Activated B cell treated with CpG ODN at 0.5 μM for 24 hours (primary cell): ENCODE measurements at regions not wholly inside any gene's neighbourhood (a gene's known extent, or its start where the extent isn't known, plus 50 kb on each side); places are given as distances from the start of the nearest gene placed in this dataset.
"Not testable (repeated sequence)": the region's sequence is repeated elsewhere in the genome, so short reads cannot be mapped to it uniquely, and the experiment has no call there.

Experiments used
- ATAC-seq: fragments of 200-7000 bp; cut with Tn5 transposase; one replicate; pipeline ENCODE4 v1.10.0; 2021; ENCODE audit warnings: low read depth, mild to moderate bottlenecking, moderate library complexity
- CTCF ChIA-PET: fragments of 350-600 bp; sonication (Branson Sonifier 250); formaldehyde crosslinking; loops from one replicate; lab custom pipeline; 2021; ENCODE audit warnings: antibody characterized with exemption; lab: Charles Lee
- POLR2A ChIA-PET: fragments of 350-600 bp; sonication (Branson Sonifier 250); formaldehyde crosslinking; loops from one replicate; lab custom pipeline; 2021; ENCODE audit warnings: antibody characterized with exemption; lab: Charles Lee
- DNase-seq: peaks from one replicate; pipeline ENCODE4 v3.0.0; 2022
- H3K27ac Mint-ChIP-seq: one replicate; pipeline ENCODE4 v1.8.0; 2020; ENCODE audit warnings: mixed read lengths
- H3K27me3 Mint-ChIP-seq: one replicate; pipeline ENCODE4 v1.8.0; 2021; ENCODE audit warnings: mixed read lengths
- H3K36me3 Mint-ChIP-seq: one replicate; pipeline ENCODE4 v1.8.0; 2021; ENCODE audit warnings: low read depth, mixed read lengths
- H3K4me1 Mint-ChIP-seq: one replicate; pipeline ENCODE4 v1.8.0; 2021; ENCODE audit warnings: mixed read lengths
- H3K4me3 Mint-ChIP-seq: one replicate; pipeline ENCODE4 v1.8.0; 2020; ENCODE audit warnings: mild to moderate bottlenecking, mixed read lengths
- H3K9me3 Mint-ChIP-seq: one replicate; pipeline ENCODE4 v1.8.0; 2020; ENCODE audit warnings: mixed read lengths
- CTCF ChIP-seq: fragments of 200-600 bp; IDR thresholded peaks from one replicate; pipeline ENCODE4 v1.8.0; 2022; ENCODE audit warnings: antibody characterized with exemption, mild to moderate bottlenecking
- intact Hi-C: fragments of 100-400 bp; cut with micrococcal nuclease; formaldehyde crosslinking; loops from one replicate; pipeline ENCODE4 v1.15.1; 2024

- no peak for TF ChIP-seq CTCF
- Mint-ChIP-seq H3K4me1 (no peaks in the 10 kb centered on the region), H3K4me3 (no peak overlapping the region), H3K36me3 (no peaks in the 10 kb centered on the region), H3K27me3 (no peaks in the 10 kb centered on the region), H3K9me3 (peaks cover 2% of the 10 kb centered on the region), H3K27ac (no peak overlapping the region)
- ATAC-seq, result no peak
- intact Hi-C loops, result no loop called here
- DNase-seq, result no peak
- CTCF ChIA-PET, result no interaction called here
- POLR2A ChIA-PET, result no interaction called here
Observed at GRCh38 chr18:42545825-42546224, 569.7 kb downstream of the RIT2 start.

GRCh38 chr18:42548493-42548892 lies 567.0 kb downstream of the RIT2 start:
- no peak for DNase-seq
- Mint-ChIP-seq H3K9me3 (peaks cover 3% of the 10 kb centered on the region), H3K36me3 (no peaks in the 10 kb centered on the region), H3K4me1 (no peaks in the 10 kb centered on the region), H3K4me3 (no peak overlapping the region), H3K27me3 (no peaks in the 10 kb centered on the region), H3K27ac (no peak overlapping the region)
- POLR2A ChIA-PET, result no interaction called here
- ATAC-seq, result no peak
- intact Hi-C loops, result no loop called here
- no peak for TF ChIP-seq CTCF
- CTCF ChIA-PET, result no interaction called here

- ChIA-PET POLR2A (no interaction called here), CTCF (no interaction called here)
- no peaks in the 10 kb centered on the region for H3K36me3 Mint-ChIP-seq
- TF ChIP-seq CTCF, result no peak
- H3K4me1 Mint-ChIP-seq, result no peaks in the 10 kb centered on the region
- H3K9me3 Mint-ChIP-seq, result peaks cover 4% of the 10 kb centered on the region
- H3K4me3 Mint-ChIP-seq, result no peak overlapping the region
- H3K27me3 Mint-ChIP-seq, result no peaks in the 10 kb centered on the region
- H3K27ac Mint-ChIP-seq, result no peak overlapping the region
- DNase-seq (no peak), ATAC-seq (no peak)
- intact Hi-C loops, result no loop called here
Observed at GRCh38 chr18:42549596-42549995, 565.9 kb downstream of the RIT2 start.

- ATAC-seq, DNase-seq, POLR2A ChIA-PET, H3K4me3 Mint-ChIP-seq, H3K36me3 Mint-ChIP-seq, H3K27ac Mint-ChIP-seq, H3K4me1 Mint-ChIP-seq, CTCF ChIA-PET, intact Hi-C loops, H3K27me3 Mint-ChIP-seq, H3K9me3 Mint-ChIP-seq: not testable (repeated sequence)
Observed at GRCh38 chr18:42552559-42552958, 562.9 kb downstream of the RIT2 start.

- Mint-ChIP-seq H3K4me3 (no peak overlapping the region), H3K27ac (no peak overlapping the region), H3K4me1 (no peaks in the 10 kb centered on the region), H3K9me3 (no peaks in the 10 kb centered on the region), H3K36me3 (no peaks in the 10 kb centered on the region), H3K27me3 (no peaks in the 10 kb centered on the region)
- intact Hi-C loops, result no loop called here
- POLR2A ChIA-PET, result no interaction called here
- no peak for DNase-seq
- ATAC-seq, result no peak
- CTCF ChIA-PET, result no interaction called here
- no peak for TF ChIP-seq CTCF
Observed at GRCh38 chr18:42559069-42559690, 556.3 kb downstream of the RIT2 start.

- Mint-ChIP-seq H3K4me3 (no peak overlapping the region), H3K9me3 (peaks cover 4% of the 10 kb centered on the region), H3K27me3 (no peaks in the 10 kb centered on the region), H3K4me1 (no peaks in the 10 kb centered on the region), H3K27ac (no peak overlapping the region), H3K36me3 (no peaks in the 10 kb centered on the region)
- POLR2A ChIA-PET, result no interaction called here
- CTCF ChIA-PET, result no interaction called here
- DNase-seq, result no peak
- intact Hi-C loops, result no loop called here
- ATAC-seq, result no peak
- TF ChIP-seq CTCF, result no peak
Observed at GRCh38 chr18:42561521-42561920, 554.0 kb downstream of the RIT2 start.
